A549 (cell line): ENCODE measurements at regions not wholly inside any gene's neighbourhood (a gene's known extent, or its start where the extent isn't known, plus 50 kb on each side); places are given as distances from the start of the nearest gene placed in this dataset.

Experiments
- CEBPB ChIP-seq, 2 experiments: fragments of >200 bp in 1 of 2; sonication (Bioruptor Twin) in 1 of 2; formaldehyde crosslinking in 1 of 2; IDR thresholded peaks; 2 replicates each; pipeline ENCODE4 v1.6.1; 2012 to 2016
- HDAC2 ChIP-seq: fragments of 200-600 bp; sonication (generic); IDR thresholded peaks from 2 replicates; pipeline ENCODE4 v1.6.1; 2016
- MAZ ChIP-seq: fragments of 150-350 bp; IDR thresholded peaks from 2 replicates; pipeline ENCODE4 v1.6.1; 2014; ENCODE audit warnings: antibody characterized with exemption, low read depth, low read length, borderline replicate concordance
- PBX3 ChIP-seq: IDR thresholded peaks from 2 replicates; pipeline ENCODE4 v1.6.1; 2012
- PHF8 ChIP-seq: fragments of 200-600 bp; sonication (generic); IDR thresholded peaks from 2 replicates; pipeline ENCODE4 v1.6.1; 2016; ENCODE audit warnings: low read depth, mild to moderate bottlenecking, antibody characterized with exemption, moderate library complexity, borderline replicate concordance
- POLR2AphosphoS2 ChIP-seq: conservative IDR thresholded peaks from 2 replicates; pipeline ENCODE4 v1.6.1; 2012; ENCODE audit warnings: low read length, improper control_type of control experiment, inconsistent platforms
- RNF2 ChIP-seq: fragments of 200-600 bp; sonication (generic); IDR thresholded peaks from 2 replicates; pipeline ENCODE4 v1.6.1; 2016; ENCODE audit warnings: low read depth, mild to moderate bottlenecking, antibody characterized with exemption, moderate library complexity, borderline replicate concordance
- SMC3 ChIP-seq: fragments of >200 bp; sonication (Bioruptor Twin); formaldehyde crosslinking; IDR thresholded peaks from 3 replicates; pipeline ENCODE4 v1.6.1; 2018; ENCODE audit warnings: inconsistent platforms
- SREBF2 ChIP-seq: fragments of 450-650 bp; IDR thresholded peaks from 2 replicates; pipeline ENCODE4 v1.6.1; 2014; ENCODE audit warnings: mild to moderate bottlenecking, moderate library complexity
- USF2 ChIP-seq: fragments of 450-650 bp; IDR thresholded peaks from 2 replicates; pipeline ENCODE4 v1.6.1; 2014; ENCODE audit warnings: antibody characterized with exemption
- ZFP36 ChIP-seq: fragments of 450-650 bp; IDR thresholded peaks from 2 replicates; pipeline ENCODE4 v1.6.1; 2014; ENCODE audit warnings: borderline replicate concordance; ENCODE audit not compliant: partially characterized antibody
- TF ChIP-seq, protein P1 (sequence below): fragments of >200 bp; sonication (Bioruptor Twin); formaldehyde crosslinking; IDR thresholded peaks from 3 replicates; pipeline ENCODE4 v1.5.1; 2016
- TF ChIP-seq, protein P2 (sequence below): fragments of 200-600 bp; sonication (generic); IDR thresholded peaks from 2 replicates; pipeline ENCODE4 v1.6.1; 2016; ENCODE audit warnings: antibody characterized with exemption, mild to moderate bottlenecking, moderate library complexity
- TF ChIP-seq, protein P3 (sequence below): fragments of 250-450 bp; sonication (Bioruptor Pico); IDR thresholded peaks from 2 replicates; pipeline ENCODE4 v1.5.0; 2020; ENCODE audit warnings: low read depth, mild to moderate bottlenecking, moderate library complexity

DNA sequence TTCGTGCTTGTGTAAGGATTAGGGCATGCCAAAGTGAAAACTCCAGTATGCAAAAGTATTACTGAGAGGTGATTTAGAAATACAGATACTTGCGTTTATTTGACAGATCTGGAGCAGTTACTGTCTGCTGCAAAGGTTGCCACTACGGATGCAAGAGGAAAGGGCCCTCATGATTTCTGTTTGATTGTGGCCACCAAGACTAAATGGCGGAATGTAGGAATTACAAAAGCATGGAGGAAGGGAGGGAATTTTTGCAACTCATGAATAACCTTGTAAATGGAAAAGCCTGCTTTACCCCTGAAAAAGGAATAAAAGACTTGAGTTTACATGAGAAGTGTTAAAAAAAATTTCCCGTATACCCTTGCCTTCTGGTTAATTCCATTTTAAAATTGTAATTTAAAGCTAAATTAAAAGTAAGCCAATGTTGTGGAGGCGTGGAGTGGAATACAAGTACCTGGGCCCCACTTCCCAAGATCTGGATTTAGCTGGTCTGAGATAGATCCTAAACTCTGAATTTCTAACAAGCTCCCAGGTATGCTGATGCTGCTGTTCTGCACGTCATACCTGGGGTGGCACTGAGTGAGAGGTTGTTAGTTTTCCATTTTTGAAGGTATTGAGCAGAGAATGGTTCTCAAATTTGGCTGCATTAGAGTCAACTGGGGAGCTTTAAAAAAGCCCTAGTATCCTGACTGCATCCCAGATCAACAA, 56.6 kb upstream of the NKX2-2 start:
- TF ChIP-seq USF2, result no peak
- no peak for TF ChIP-seq CEBPB (IDR thresholded peaks at IDR 0.05)
- TF ChIP-seq SMC3, result no peak
- TF ChIP-seq, protein P1, sequence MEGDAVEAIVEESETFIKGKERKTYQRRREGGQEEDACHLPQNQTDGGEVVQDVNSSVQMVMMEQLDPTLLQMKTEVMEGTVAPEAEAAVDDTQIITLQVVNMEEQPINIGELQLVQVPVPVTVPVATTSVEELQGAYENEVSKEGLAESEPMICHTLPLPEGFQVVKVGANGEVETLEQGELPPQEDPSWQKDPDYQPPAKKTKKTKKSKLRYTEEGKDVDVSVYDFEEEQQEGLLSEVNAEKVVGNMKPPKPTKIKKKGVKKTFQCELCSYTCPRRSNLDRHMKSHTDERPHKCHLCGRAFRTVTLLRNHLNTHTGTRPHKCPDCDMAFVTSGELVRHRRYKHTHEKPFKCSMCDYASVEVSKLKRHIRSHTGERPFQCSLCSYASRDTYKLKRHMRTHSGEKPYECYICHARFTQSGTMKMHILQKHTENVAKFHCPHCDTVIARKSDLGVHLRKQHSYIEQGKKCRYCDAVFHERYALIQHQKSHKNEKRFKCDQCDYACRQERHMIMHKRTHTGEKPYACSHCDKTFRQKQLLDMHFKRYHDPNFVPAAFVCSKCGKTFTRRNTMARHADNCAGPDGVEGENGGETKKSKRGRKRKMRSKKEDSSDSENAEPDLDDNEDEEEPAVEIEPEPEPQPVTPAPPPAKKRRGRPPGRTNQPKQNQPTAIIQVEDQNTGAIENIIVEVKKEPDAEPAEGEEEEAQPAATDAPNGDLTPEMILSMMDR, result no peak
- TF ChIP-seq SREBF2, result no peak
- TF ChIP-seq, protein P2, sequence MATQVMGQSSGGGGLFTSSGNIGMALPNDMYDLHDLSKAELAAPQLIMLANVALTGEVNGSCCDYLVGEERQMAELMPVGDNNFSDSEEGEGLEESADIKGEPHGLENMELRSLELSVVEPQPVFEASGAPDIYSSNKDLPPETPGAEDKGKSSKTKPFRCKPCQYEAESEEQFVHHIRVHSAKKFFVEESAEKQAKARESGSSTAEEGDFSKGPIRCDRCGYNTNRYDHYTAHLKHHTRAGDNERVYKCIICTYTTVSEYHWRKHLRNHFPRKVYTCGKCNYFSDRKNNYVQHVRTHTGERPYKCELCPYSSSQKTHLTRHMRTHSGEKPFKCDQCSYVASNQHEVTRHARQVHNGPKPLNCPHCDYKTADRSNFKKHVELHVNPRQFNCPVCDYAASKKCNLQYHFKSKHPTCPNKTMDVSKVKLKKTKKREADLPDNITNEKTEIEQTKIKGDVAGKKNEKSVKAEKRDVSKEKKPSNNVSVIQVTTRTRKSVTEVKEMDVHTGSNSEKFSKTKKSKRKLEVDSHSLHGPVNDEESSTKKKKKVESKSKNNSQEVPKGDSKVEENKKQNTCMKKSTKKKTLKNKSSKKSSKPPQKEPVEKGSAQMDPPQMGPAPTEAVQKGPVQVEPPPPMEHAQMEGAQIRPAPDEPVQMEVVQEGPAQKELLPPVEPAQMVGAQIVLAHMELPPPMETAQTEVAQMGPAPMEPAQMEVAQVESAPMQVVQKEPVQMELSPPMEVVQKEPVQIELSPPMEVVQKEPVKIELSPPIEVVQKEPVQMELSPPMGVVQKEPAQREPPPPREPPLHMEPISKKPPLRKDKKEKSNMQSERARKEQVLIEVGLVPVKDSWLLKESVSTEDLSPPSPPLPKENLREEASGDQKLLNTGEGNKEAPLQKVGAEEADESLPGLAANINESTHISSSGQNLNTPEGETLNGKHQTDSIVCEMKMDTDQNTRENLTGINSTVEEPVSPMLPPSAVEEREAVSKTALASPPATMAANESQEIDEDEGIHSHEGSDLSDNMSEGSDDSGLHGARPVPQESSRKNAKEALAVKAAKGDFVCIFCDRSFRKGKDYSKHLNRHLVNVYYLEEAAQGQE, result no peak
- no peak for TF ChIP-seq PBX3
- TF ChIP-seq PHF8, result no peak
- TF ChIP-seq MAZ, result no peak
- no peak for TF ChIP-seq RNF2
- TF ChIP-seq ZFP36, result no peak
- TF ChIP-seq, protein P3, sequence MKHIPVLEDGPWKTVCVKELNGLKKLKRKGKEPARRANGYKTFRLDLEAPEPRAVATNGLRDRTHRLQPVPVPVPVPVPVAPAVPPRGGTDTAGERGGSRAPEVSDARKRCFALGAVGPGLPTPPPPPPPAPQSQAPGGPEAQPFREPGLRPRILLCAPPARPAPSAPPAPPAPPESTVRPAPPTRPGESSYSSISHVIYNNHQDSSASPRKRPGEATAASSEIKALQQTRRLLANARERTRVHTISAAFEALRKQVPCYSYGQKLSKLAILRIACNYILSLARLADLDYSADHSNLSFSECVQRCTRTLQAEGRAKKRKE (CRISPR knock-in tag), result no peak
- no peak for TF ChIP-seq HDAC2
- TF ChIP-seq POLR2AphosphoS2, result no peak
